DND-41 (cell line): ENCODE measurements at regions not wholly inside any gene's neighbourhood (a gene's known extent, or its start where the extent isn't known, plus 50 kb on each side); places are given as distances from the start of the nearest gene placed in this dataset.

Source experiments
- ATAC-seq: fragments of 200-7000 bp; cut with Tn5 transposase; 3 replicates; pipeline ENCODE4 v1.9.1; 2021; ENCODE audit warnings: low read depth; ENCODE audit not compliant: insufficient read depth
- DNase-seq: peaks from one replicate; pipeline ENCODE4 v3.0.0-alpha.2; 2020
- H2AFZ ChIP-seq: 2 replicates; pipeline ENCODE4 v1.6.0; 2012; ENCODE audit warnings: low read depth, low read length
- H3K27ac ChIP-seq: 2 replicates; pipeline ENCODE4 v1.5.1; 2012; ENCODE audit warnings: low read length, inconsistent platforms
- H3K27me3 ChIP-seq: fragments of 200-600 bp; sonication (generic); 2 replicates; pipeline ENCODE4 v1.6.0; 2012; ENCODE audit warnings: low read length, mild to moderate bottlenecking, inconsistent platforms; ENCODE audit not compliant: insufficient read depth, poor library complexity
- H3K36me3 ChIP-seq: 2 replicates; pipeline ENCODE4 v1.5.1; 2012; ENCODE audit warnings: low read length, inconsistent platforms; ENCODE audit not compliant: insufficient read depth
- H3K4me1 ChIP-seq: 2 replicates; pipeline ENCODE4 v1.5.1; 2012; ENCODE audit warnings: mild to moderate bottlenecking, low read length; ENCODE audit not compliant: insufficient read depth
- H3K4me2 ChIP-seq: 2 replicates; pipeline ENCODE4 v1.6.0; 2012; ENCODE audit warnings: mild to moderate bottlenecking, moderate library complexity, low read length, inconsistent platforms; ENCODE audit not compliant: insufficient read depth
- H3K4me3 ChIP-seq, 2 experiments: fragments of 200-600 bp in 1 of 2; shearing (Covaris generic) in 1 of 2; 2 replicates each; pipeline ENCODE4 v1.5.1; 2012 to 2016; ENCODE audit warnings: inconsistent platforms in 2 of 2, low read length in 2 of 2, mild to moderate bottlenecking in 2 of 2, low read depth in 1 of 2, moderate library complexity in 1 of 2
- H3K79me2 ChIP-seq: 2 replicates; pipeline ENCODE4 v1.6.0; 2012; ENCODE audit warnings: low read length, inconsistent platforms; ENCODE audit not compliant: insufficient read depth
- H3K9ac ChIP-seq: 2 replicates; pipeline ENCODE4 v1.6.0; 2012; ENCODE audit warnings: low read depth, mild to moderate bottlenecking, inconsistent platforms, low read length, moderate library complexity
- H3K9me3 ChIP-seq: 2 replicates; pipeline ENCODE4 v1.5.1; 2012; ENCODE audit warnings: low read length, moderate library complexity, mild to moderate bottlenecking, inconsistent platforms; ENCODE audit not compliant: insufficient read depth, severe bottlenecking
- H4K20me1 ChIP-seq: 2 replicates; pipeline ENCODE4 v1.6.0; 2012; ENCODE audit warnings: low read length; ENCODE audit not compliant: insufficient read depth
- EZH2 ChIP-seq: IDR thresholded peaks from 3 replicates; pipeline ENCODE4 v1.6.1; 2012; ENCODE audit warnings: borderline replicate concordance, low read depth, mild to moderate bottlenecking, moderate library complexity, low read length, inconsistent platforms; ENCODE audit not compliant: severe bottlenecking
- TF ChIP-seq, protein P1 (sequence below): IDR thresholded peaks from 2 replicates; pipeline ENCODE4 v1.5.1; 2012; ENCODE audit warnings: borderline replicate concordance, low read length, moderate library complexity, mild to moderate bottlenecking; ENCODE audit not compliant: poor library complexity, severe bottlenecking; ENCODE audit errors: extremely low read depth

GRCh38 chr22:27185099-27185709 lies 527.8 kb downstream of the MIAT start:
- Histone ChIP-seq H3K36me3 (no peaks in the 10 kb centered on the region), H4K20me1 (no peaks in the 10 kb centered on the region), H3K9ac (no peak overlapping the region), H3K4me2 (no peak overlapping the region), H3K9me3 (no peaks in the 10 kb centered on the region), H3K79me2 (no peaks in the 10 kb centered on the region), H3K27me3 (no peaks in the 10 kb centered on the region), H2AFZ (no peak overlapping the region), H3K4me3 (no peak overlapping the region), H3K4me1 (no peaks in the 10 kb centered on the region), H3K27ac (no peak overlapping the region)
- no peak for DNase-seq
- no peak for TF ChIP-seq EZH2
- TF ChIP-seq, protein P1, sequence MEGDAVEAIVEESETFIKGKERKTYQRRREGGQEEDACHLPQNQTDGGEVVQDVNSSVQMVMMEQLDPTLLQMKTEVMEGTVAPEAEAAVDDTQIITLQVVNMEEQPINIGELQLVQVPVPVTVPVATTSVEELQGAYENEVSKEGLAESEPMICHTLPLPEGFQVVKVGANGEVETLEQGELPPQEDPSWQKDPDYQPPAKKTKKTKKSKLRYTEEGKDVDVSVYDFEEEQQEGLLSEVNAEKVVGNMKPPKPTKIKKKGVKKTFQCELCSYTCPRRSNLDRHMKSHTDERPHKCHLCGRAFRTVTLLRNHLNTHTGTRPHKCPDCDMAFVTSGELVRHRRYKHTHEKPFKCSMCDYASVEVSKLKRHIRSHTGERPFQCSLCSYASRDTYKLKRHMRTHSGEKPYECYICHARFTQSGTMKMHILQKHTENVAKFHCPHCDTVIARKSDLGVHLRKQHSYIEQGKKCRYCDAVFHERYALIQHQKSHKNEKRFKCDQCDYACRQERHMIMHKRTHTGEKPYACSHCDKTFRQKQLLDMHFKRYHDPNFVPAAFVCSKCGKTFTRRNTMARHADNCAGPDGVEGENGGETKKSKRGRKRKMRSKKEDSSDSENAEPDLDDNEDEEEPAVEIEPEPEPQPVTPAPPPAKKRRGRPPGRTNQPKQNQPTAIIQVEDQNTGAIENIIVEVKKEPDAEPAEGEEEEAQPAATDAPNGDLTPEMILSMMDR: no peak
- no peak for ATAC-seq

GRCh38 chr22:27185760-27186302 lies 528.4 kb downstream of the MIAT start:
- no peaks in the 10 kb centered on the region for H3K9me3 ChIP-seq
- ATAC-seq (no peak), DNase-seq (no peak)
- no peaks in the 10 kb centered on the region for H3K4me1 ChIP-seq
- no peaks in the 10 kb centered on the region for H3K79me2 ChIP-seq
- no peak overlapping the region for H3K9ac ChIP-seq
- no peak overlapping the region for H2AFZ ChIP-seq
- H3K36me3 ChIP-seq: no peaks in the 10 kb centered on the region
- H3K4me2 ChIP-seq: no peak overlapping the region
- no peaks in the 10 kb centered on the region for H4K20me1 ChIP-seq
- no peak overlapping the region for H3K4me3 ChIP-seq
- H3K27ac ChIP-seq: no peak overlapping the region
- H3K27me3 ChIP-seq: no peaks in the 10 kb centered on the region
- no peak for TF ChIP-seq EZH2
- TF ChIP-seq, protein P1: no peak

DNA sequence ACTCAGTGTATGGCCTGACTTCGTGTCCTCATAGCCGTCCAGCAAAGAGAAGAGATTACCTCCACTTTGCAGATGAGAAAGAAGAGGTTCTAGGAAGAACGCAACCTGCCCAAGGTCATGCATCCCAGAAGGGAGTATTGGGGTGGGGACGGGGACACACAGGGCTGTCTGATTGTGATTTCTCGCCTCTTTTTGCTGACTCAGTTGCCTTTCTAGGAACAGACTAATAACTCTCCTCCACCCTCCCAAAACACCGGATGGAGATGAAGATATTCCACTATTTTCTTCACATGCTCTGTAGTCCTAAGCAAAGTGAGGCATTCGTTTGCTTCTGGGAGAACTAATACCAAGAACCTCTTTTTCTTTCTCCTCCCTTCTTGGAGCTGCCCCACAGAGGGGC lies 529.3 kb downstream of the MIAT start:
- H3K79me2 ChIP-seq: no peaks in the 10 kb centered on the region
- H3K27ac ChIP-seq: no peak overlapping the region
- H3K4me3 ChIP-seq: no peak overlapping the region
- H2AFZ ChIP-seq: no peak overlapping the region
- H3K4me2 ChIP-seq: no peak overlapping the region
- no peaks in the 10 kb centered on the region for H3K36me3 ChIP-seq
- no peaks in the 10 kb centered on the region for H3K9me3 ChIP-seq
- H3K27me3 ChIP-seq: no peaks in the 10 kb centered on the region
- no peaks in the 10 kb centered on the region for H3K4me1 ChIP-seq
- no peak for ATAC-seq
- no peaks in the 10 kb centered on the region for H4K20me1 ChIP-seq
- H3K9ac ChIP-seq: no peak overlapping the region
- no peak for TF ChIP-seq EZH2
- TF ChIP-seq, protein P1: no peak
- no peak for DNase-seq
